ENCODE measurements at regions not wholly inside any gene's neighbourhood (a gene's known extent, or its start where the extent isn't known, plus 50 kb on each side); places are given as distances from the start of the nearest gene placed in this dataset.

GRCh38 chr14:84708865-84709264, 821.1 kb upstream of the FLRT2 start:
- 42 to 59% (median 51%) methylated on average over 2 of the region's 2 CpGs for WGBS, 3 donors
- no peaks in the 10 kb centered on the region for H3K27me3 ChIP-seq
- H3K9me3 ChIP-seq, result no peaks in the 10 kb centered on the region
- no peaks in the 10 kb centered on the region for H3K4me1 ChIP-seq (ENCODE audit: insufficient read depth)
- intact Hi-C loops (cut with DNase I), result no loop called here
- TF ChIP-seq POLR2A (IDR thresholded peaks at IDR 0.05) (no peak), CTCF (IDR thresholded peaks at IDR 0.05) (no peak), EP300 (IDR thresholded peaks at IDR 0.05) (no peak)
- no peaks in the 10 kb centered on the region for H3K36me3 ChIP-seq
- no peak overlapping the region for H3K4me3 ChIP-seq
- no peak overlapping the region for H3K27ac ChIP-seq
- no peak for DNase-seq

- WGBS, 3 donors, result 84 to 90% (median 88%) methylated on average over 4 of the region's 4 CpGs
- DNase-seq, result no peak
- no peaks in the 10 kb centered on the region for H3K27me3 ChIP-seq
- no peak overlapping the region for H3K27ac ChIP-seq
- H3K4me3 ChIP-seq, result no peak overlapping the region
- no peaks in the 10 kb centered on the region for H3K36me3 ChIP-seq
- intact Hi-C loops (cut with DNase I), result no loop called here
- no peak for TF ChIP-seq CTCF (IDR thresholded peaks at IDR 0.05)
- TF ChIP-seq EP300 (IDR thresholded peaks at IDR 0.05), result no peak
- TF ChIP-seq POLR2A (IDR thresholded peaks at IDR 0.05), result no peak
- H3K4me1 ChIP-seq (ENCODE audit: insufficient read depth), result no peaks in the 10 kb centered on the region
- no peaks in the 10 kb centered on the region for H3K9me3 ChIP-seq
Measured at GRCh38 chr14:84726471-84726870, 803.5 kb upstream of the FLRT2 start.

GRCh38 chr14:84749191-84749955, 780.6 kb upstream of the FLRT2 start:
- Histone ChIP-seq H3K27ac (no peak overlapping the region), H3K27me3 (no peaks in the 10 kb centered on the region), H3K4me3 (no peak overlapping the region), H3K4me1 (ENCODE audit: insufficient read depth) (no peaks in the 10 kb centered on the region), H3K9me3 (no peaks in the 10 kb centered on the region), H3K36me3 (no peaks in the 10 kb centered on the region)
- intact Hi-C loops (cut with DNase I), result no loop called here
- no peak for DNase-seq
- TF ChIP-seq CTCF (IDR thresholded peaks at IDR 0.05) (no peak), EP300 (IDR thresholded peaks at IDR 0.05) (no peak), POLR2A (IDR thresholded peaks at IDR 0.05) (no peak)
- 93 to 96% (median 93%) methylated on average over 6 of the region's 6 CpGs for WGBS, 3 donors

GRCh38 chr14:84750284-84750683, 779.7 kb upstream of the FLRT2 start:
- H3K4me3 ChIP-seq, result no peak overlapping the region
- 17 to 32% (median 20%) methylated on average over 1 of the region's 1 CpG for WGBS, 3 donors
- H3K27ac ChIP-seq, result no peak overlapping the region
- intact Hi-C loops (cut with DNase I), result loop anchor here in 1 of 4 donors (5.0 kb wide), 1 partner anchor 537 kb away; no protein-coding TSS in a partner anchor
- TF ChIP-seq EP300 (IDR thresholded peaks at IDR 0.05) (no peak), CTCF (IDR thresholded peaks at IDR 0.05) (no peak), POLR2A (IDR thresholded peaks at IDR 0.05) (no peak)
- no peaks in the 10 kb centered on the region for H3K4me1 ChIP-seq (ENCODE audit: insufficient read depth)
- DNase-seq, result no peak
- H3K27me3 ChIP-seq, result no peaks in the 10 kb centered on the region
- H3K36me3 ChIP-seq, result no peaks in the 10 kb centered on the region
- H3K9me3 ChIP-seq, result no peaks in the 10 kb centered on the region

Measured in ovary (tissue), 7 donors.